ENCODE measurements at regions not wholly inside any gene's neighbourhood (a gene's known extent, or its start where the extent isn't known, plus 50 kb on each side); places are given as distances from the start of the nearest gene placed in this dataset.
"Not testable (repeated sequence)": the region's sequence is repeated elsewhere in the genome, so short reads cannot be mapped to it uniquely, and the experiment has no call there.

GRCh38 chr21:27352885-27353284, 386.0 kb upstream of the ADAMTS5 start:
- ATAC-seq (no peak), DNase-seq (no peak)
- Histone ChIP-seq H3K4me3 (no peak overlapping the region), H3K9me3 (no peaks in the 10 kb centered on the region), H3K27me3 (no peaks in the 10 kb centered on the region), H3K4me1 (no peaks in the 10 kb centered on the region), H3K27ac (no peak overlapping the region), H3K36me3 (replicated peaks in 1 of 2; ENCODE audit: insufficient read depth in 1 of 2, low read depth in 2 of 2) (no peaks in the 10 kb centered on the region)
- TF ChIP-seq CTCF (IDR thresholded peaks at IDR 0.05) (no peak), POLR2A (IDR thresholded peaks at IDR 0.05) (no peak)
- intact Hi-C loops (cut with DNase I) = no loop called here

GRCh38 chr21:27346041-27346448, 379.2 kb upstream of the ADAMTS5 start:
- no peaks in the 10 kb centered on the region for H3K4me1 ChIP-seq
- DNase-seq (no peak), ATAC-seq (no peak)
- H3K9me3 ChIP-seq = no peaks in the 10 kb centered on the region
- no peaks in the 10 kb centered on the region for H3K36me3 ChIP-seq (replicated peaks in 1 of 2; ENCODE audit: insufficient read depth in 1 of 2, low read depth in 2 of 2)
- H3K27ac ChIP-seq = no peak overlapping the region
- no peak overlapping the region for H3K4me3 ChIP-seq
- WGBS, 2 donors = 80% methylated on average over 2 of the region's 2 CpGs
- H3K27me3 ChIP-seq = no peaks in the 10 kb centered on the region
- TF ChIP-seq CTCF (IDR thresholded peaks at IDR 0.05) = no peak
- TF ChIP-seq POLR2A (IDR thresholded peaks at IDR 0.05) = no peak
- intact Hi-C loops (cut with DNase I) = no loop called here

- no peak overlapping the region for H3K4me3 ChIP-seq
- DNase-seq (no peak), ATAC-seq (no peak)
- H3K9me3 ChIP-seq = no peaks in the 10 kb centered on the region
- H3K27me3 ChIP-seq = no peaks in the 10 kb centered on the region
- H3K27ac ChIP-seq = no peak overlapping the region
- WGBS, 2 donors = 73% methylated on average over 5 of the region's 5 CpGs
- H3K4me1 ChIP-seq = no peaks in the 10 kb centered on the region
- no peaks in the 10 kb centered on the region for H3K36me3 ChIP-seq (replicated peaks in 1 of 2; ENCODE audit: insufficient read depth in 1 of 2, low read depth in 2 of 2)
- intact Hi-C loops (cut with DNase I) = no loop called here
- no peak for TF ChIP-seq CTCF (IDR thresholded peaks at IDR 0.05)
- TF ChIP-seq POLR2A (IDR thresholded peaks at IDR 0.05) = no peak
These were observed 373.0 kb upstream of the ADAMTS5 start for GRCh38 chr21:27339902-27340301.

DNA sequence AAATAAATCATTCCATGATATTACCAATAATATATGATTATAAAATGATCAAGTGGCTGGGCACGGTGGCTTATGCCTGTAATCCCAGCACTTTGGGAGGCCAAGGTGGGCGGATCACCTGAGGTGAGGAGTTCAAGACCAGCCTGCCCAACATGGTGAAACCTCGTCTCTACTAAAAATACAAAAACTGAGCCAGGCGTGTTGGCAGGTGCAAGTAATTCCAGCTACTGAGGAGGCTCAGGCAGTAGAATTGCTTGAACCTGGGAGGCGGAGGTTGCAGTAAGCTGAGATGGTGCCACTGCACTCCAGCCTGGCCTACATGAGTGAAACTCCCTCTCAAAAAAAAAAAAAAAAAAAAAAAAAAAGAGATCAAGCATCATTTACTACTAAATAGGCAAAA, 371.1 kb upstream of the ADAMTS5 start:
- H3K9me3 ChIP-seq; H3K4me1 ChIP-seq; H3K27me3 ChIP-seq; H3K27ac ChIP-seq; H3K4me3 ChIP-seq; H3K36me3 ChIP-seq (replicated peaks in 1 of 2; ENCODE audit: insufficient read depth in 1 of 2, low read depth in 2 of 2); ATAC-seq; DNase-seq; intact Hi-C loops (cut with DNase I): not testable (repeated sequence)
- WGBS, 2 donors = 80 to 82% methylated on average over 5 of the region's 5 CpGs

- intact Hi-C loops (cut with DNase I) = no loop called here
- 96 to 98% methylated on average over 1 of the region's 1 CpG for WGBS, 2 donors
These were observed 366.2 kb upstream of the ADAMTS5 start for GRCh38 chr21:27333096-27333495.

More at GRCh38 chr21:27333096-27333495, 366.2 kb upstream of the ADAMTS5 start:
- ATAC-seq (no peak), DNase-seq (no peak)
- H3K36me3 ChIP-seq (replicated peaks in 1 of 2; ENCODE audit: insufficient read depth in 1 of 2, low read depth in 2 of 2) = no peaks in the 10 kb centered on the region
- no peak overlapping the region for H3K4me3 ChIP-seq
- peaks cover 7% of the 10 kb centered on the region for H3K4me1 ChIP-seq
- TF ChIP-seq CTCF (IDR thresholded peaks at IDR 0.05) (no peak), POLR2A (IDR thresholded peaks at IDR 0.05) (no peak)
- H3K9me3 ChIP-seq = no peaks in the 10 kb centered on the region
- H3K27me3 ChIP-seq = no peaks in the 10 kb centered on the region
- H3K27ac ChIP-seq = no peak overlapping the region
